Esophagus squamous epithelium (tissue), 4 donors: ENCODE measurements at regions not wholly inside any gene's neighbourhood (a gene's known extent, or its start where the extent isn't known, plus 50 kb on each side); places are given as distances from the start of the nearest gene placed in this dataset.

ENCODE experiments used
- CTCF ChIP-seq, 6 experiments: fragments of 450-650 bp in 4 of 6; fragments of 200-600 bp in 2 of 6; sonication (generic) in 2 of 6; IDR thresholded peaks; one replicate each; pipeline ENCODE4 v1.5.1; 2016 to 2019; ENCODE audit warnings: antibody characterized with exemption in 6 of 6, mild to moderate bottlenecking in 4 of 6, moderate library complexity in 4 of 6
- POLR2A ChIP-seq, 4 donors: fragments of 450-650 bp; IDR thresholded peaks; one replicate each; pipeline ENCODE4 v1.6.1; 2017; ENCODE audit warnings: antibody characterized with exemption in 4 of 4, mild to moderate bottlenecking in 4 of 4, moderate library complexity in 3 of 4

- TF ChIP-seq CTCF (IDR thresholded peaks at IDR 0.05): no peak
- TF ChIP-seq POLR2A (IDR thresholded peaks at IDR 0.05): no peak
These were observed 149.7 kb upstream of the HS6ST1 start for GRCh38 chr2:128468186-128468920.
